Osteocyte (in vitro differentiated cells): ENCODE measurements at regions not wholly inside any gene's neighbourhood (a gene's known extent, or its start where the extent isn't known, plus 50 kb on each side); places are given as distances from the start of the nearest gene placed in this dataset.
"Not testable (repeated sequence)": the region's sequence is repeated elsewhere in the genome, so short reads cannot be mapped to it uniquely, and the experiment has no call there.

Experiments
- DNase-seq: peaks from one replicate; pipeline ENCODE4 v3.0.0; 2021; ENCODE audit warnings: mixed read lengths; ENCODE audit not compliant: unreplicated experiment; ENCODE audit errors: extremely low spot score
- H3K27ac Mint-ChIP-seq: one replicate; pipeline ENCODE4 v1.8.0; 2021; ENCODE audit warnings: mild to moderate bottlenecking, mixed read lengths; ENCODE audit not compliant: unreplicated experiment
- H3K27me3 Mint-ChIP-seq: one replicate; pipeline ENCODE4 v1.8.0; 2021; ENCODE audit warnings: mixed read lengths; ENCODE audit not compliant: unreplicated experiment
- H3K36me3 Mint-ChIP-seq: one replicate; pipeline ENCODE4 v1.8.0; 2021; ENCODE audit warnings: mixed read lengths; ENCODE audit not compliant: unreplicated experiment
- H3K4me1 Mint-ChIP-seq: one replicate; pipeline ENCODE4 v1.8.0; 2021; ENCODE audit warnings: mixed read lengths; ENCODE audit not compliant: unreplicated experiment
- H3K4me3 Mint-ChIP-seq: one replicate; pipeline ENCODE4 v1.8.0; 2021; ENCODE audit warnings: mild to moderate bottlenecking, moderate library complexity, mixed read lengths; ENCODE audit not compliant: unreplicated experiment
- H3K9me3 Mint-ChIP-seq: one replicate; pipeline ENCODE4 v1.8.0; 2021; ENCODE audit warnings: mixed read lengths; ENCODE audit not compliant: unreplicated experiment
- CTCF ChIP-seq: fragments of 200-600 bp; sonication (generic); IDR thresholded peaks from 2 replicates; pipeline ENCODE4 v1.5.0; 2021; ENCODE audit warnings: antibody characterized with exemption, mild to moderate bottlenecking, moderate library complexity

- no peaks in the 10 kb centered on the region for H3K36me3 Mint-ChIP-seq
- peaks cover 5% of the 10 kb centered on the region for H3K4me1 Mint-ChIP-seq
- TF ChIP-seq CTCF, result no peak
- peaks cover 3% of the 10 kb centered on the region for H3K9me3 Mint-ChIP-seq
- H3K27me3 Mint-ChIP-seq, result no peaks in the 10 kb centered on the region
- H3K4me3 Mint-ChIP-seq, result no peak overlapping the region
- H3K27ac Mint-ChIP-seq, result no peak overlapping the region
- DNase-seq, result no peak
Observed at GRCh38 chr4:125591290-125591689, 276.5 kb downstream of the FAT4 start.

GRCh38 chr4:125594056-125594602, 279.4 kb downstream of the FAT4 start:
- TF ChIP-seq CTCF, result no peak
- Mint-ChIP-seq H3K9me3 (peaks cover 3% of the 10 kb centered on the region), H3K4me3 (no peak overlapping the region), H3K27ac (no peak overlapping the region), H3K4me1 (no peaks in the 10 kb centered on the region), H3K27me3 (no peaks in the 10 kb centered on the region), H3K36me3 (no peaks in the 10 kb centered on the region)
- DNase-seq, result no peak

GRCh38 chr4:125605926-125606325, 291.2 kb downstream of the FAT4 start:
- H3K36me3 Mint-ChIP-seq, H3K9me3 Mint-ChIP-seq, H3K4me3 Mint-ChIP-seq, H3K27ac Mint-ChIP-seq, H3K27me3 Mint-ChIP-seq, DNase-seq, H3K4me1 Mint-ChIP-seq: not testable (repeated sequence)

GRCh38 chr4:125620066-125620860, 305.5 kb downstream of the FAT4 start:
- H3K4me1 Mint-ChIP-seq, result peaks cover 21% of the 10 kb centered on the region

GRCh38 chr4:125624951-125625350, 310.2 kb downstream of the FAT4 start:
- no peak overlapping the region for H3K4me3 Mint-ChIP-seq
- H3K27me3 Mint-ChIP-seq, result no peaks in the 10 kb centered on the region
- H3K27ac Mint-ChIP-seq, result no peak overlapping the region

More at GRCh38 chr4:125620066-125620860, 305.5 kb downstream of the FAT4 start:
- H3K9me3 Mint-ChIP-seq, result no peaks in the 10 kb centered on the region
- no peak for TF ChIP-seq CTCF
- peak overlapping the region; percentile 96 for H3K27ac Mint-ChIP-seq
- H3K36me3 Mint-ChIP-seq, result no peaks in the 10 kb centered on the region
- H3K27me3 Mint-ChIP-seq, result no peaks in the 10 kb centered on the region
- no peak for DNase-seq
- H3K4me3 Mint-ChIP-seq, result peak overlapping the region; percentile 66

More at GRCh38 chr4:125624951-125625350, 310.2 kb downstream of the FAT4 start:
- no peak for DNase-seq
- H3K9me3 Mint-ChIP-seq, result no peaks in the 10 kb centered on the region
- no peak for TF ChIP-seq CTCF
- no peaks in the 10 kb centered on the region for H3K36me3 Mint-ChIP-seq
- peaks cover 10% of the 10 kb centered on the region for H3K4me1 Mint-ChIP-seq
